ENCODE measurements at regions not wholly inside any gene's neighbourhood (a gene's known extent, or its start where the extent isn't known, plus 50 kb on each side); places are given as distances from the start of the nearest gene placed in this dataset.
"Not testable (repeated sequence)": the region's sequence is repeated elsewhere in the genome, so short reads cannot be mapped to it uniquely, and the experiment has no call there.

- Mint-ChIP-seq H3K4me1 (peaks cover 0 to 2% (median 1%) of the 10 kb centered on the region in 3 donors), H3K4me3 (no peak overlapping the region), H3K27me3 (peaks cover 7% of the 10 kb centered on the region), H3K36me3 (no peaks in the 10 kb centered on the region), H3K9me3 (peaks cover 0 to 1% (median 0%) of the 10 kb centered on the region in 3 donors), H3K27ac (no peak overlapping the region)
These were observed 160.0 kb downstream of the SQOR start for GRCh38 chr15:45794712-45795439.

DNA sequence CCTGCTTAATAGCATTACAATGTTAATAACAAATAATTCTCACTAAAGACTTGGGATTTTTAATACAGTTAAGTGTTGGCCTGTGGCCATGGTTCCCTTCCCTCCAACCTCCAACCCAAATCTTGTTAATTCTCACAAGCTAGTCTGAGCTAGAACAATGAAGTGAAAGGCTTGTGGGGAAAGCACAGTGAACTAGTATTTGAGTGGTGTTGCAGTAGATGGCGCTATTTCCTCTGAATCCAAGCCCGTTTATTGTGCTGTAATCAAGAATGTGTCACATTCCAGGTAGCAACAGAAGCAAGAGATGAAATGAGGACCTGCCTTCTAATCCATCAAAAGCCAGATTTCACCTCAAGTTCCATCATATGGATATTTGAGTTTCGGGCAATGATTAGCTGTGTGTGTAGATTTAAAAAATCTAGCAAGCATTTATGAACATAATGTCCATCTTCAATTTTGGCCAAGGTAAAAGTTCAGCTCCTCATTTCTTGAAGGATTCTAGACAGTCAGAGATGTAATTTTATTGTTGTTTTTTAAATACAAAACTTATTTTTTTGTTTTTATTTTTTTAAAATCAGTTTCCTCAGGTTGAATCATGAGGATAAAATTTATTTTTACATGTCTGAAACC is 160.7 kb downstream of the SQOR start:
- H3K36me3 Mint-ChIP-seq = no peaks in the 10 kb centered on the region
- no peak overlapping the region for H3K4me3 Mint-ChIP-seq
- peaks cover 7% of the 10 kb centered on the region for H3K27me3 Mint-ChIP-seq
- H3K9me3 Mint-ChIP-seq = peaks cover 0 to 1% (median 0%) of the 10 kb centered on the region in 3 donors
- H3K4me1 Mint-ChIP-seq = peaks cover 0 to 2% (median 1%) of the 10 kb centered on the region in 3 donors
- H3K27ac Mint-ChIP-seq = no peak overlapping the region

GRCh38 chr15:45796433-45796832 is 161.6 kb downstream of the SQOR start:
- peaks cover 0 to 2% (median 1%) of the 10 kb centered on the region in 3 donors for H3K4me1 Mint-ChIP-seq
- H3K36me3 Mint-ChIP-seq = no peaks in the 10 kb centered on the region
- H3K27ac Mint-ChIP-seq = no peak overlapping the region
- H3K4me3 Mint-ChIP-seq = no peak overlapping the region
- H3K9me3 Mint-ChIP-seq = peaks cover 0 to 1% (median 0%) of the 10 kb centered on the region in 3 donors
- H3K27me3 Mint-ChIP-seq = peaks cover 6% of the 10 kb centered on the region

DNA sequence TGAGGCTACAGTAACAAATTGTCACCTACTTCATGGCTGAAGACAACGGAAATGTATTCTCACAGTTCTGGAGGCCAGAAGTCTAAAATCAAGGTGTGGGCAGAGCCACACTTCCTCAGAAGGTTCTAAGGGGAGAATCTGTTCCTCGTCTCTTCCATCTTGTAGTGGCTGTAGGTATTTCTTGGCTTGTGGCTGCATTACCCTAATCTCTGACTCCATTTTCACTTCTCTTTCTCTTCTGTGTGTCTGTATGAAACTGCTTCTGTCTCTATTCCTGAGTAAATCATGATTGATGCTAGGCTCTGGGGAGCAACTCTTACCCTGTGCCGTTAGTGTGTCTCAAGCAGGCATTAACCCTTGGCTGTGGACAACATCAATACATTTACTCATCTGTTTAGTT is 164.7 kb downstream of the SQOR start:
- H3K4me1 Mint-ChIP-seq = peaks cover 0 to 2% (median 2%) of the 10 kb centered on the region in 3 donors
- H3K4me3 Mint-ChIP-seq = no peak overlapping the region
- H3K9me3 Mint-ChIP-seq = no peaks in the 10 kb centered on the region
- H3K36me3 Mint-ChIP-seq = peaks cover 2% of the 10 kb centered on the region
- H3K27me3 Mint-ChIP-seq = peaks cover 3% of the 10 kb centered on the region
- no peak overlapping the region for H3K27ac Mint-ChIP-seq

GRCh38 chr15:45801543-45801942 is 166.7 kb downstream of the SQOR start:
- H3K9me3 Mint-ChIP-seq = no peaks in the 10 kb centered on the region
- H3K36me3 Mint-ChIP-seq = peaks cover 2% of the 10 kb centered on the region
- no peak overlapping the region for H3K4me3 Mint-ChIP-seq
- H3K27ac Mint-ChIP-seq = no peak overlapping the region
- peaks cover 0 to 2% (median 2%) of the 10 kb centered on the region in 3 donors for H3K4me1 Mint-ChIP-seq
- H3K27me3 Mint-ChIP-seq = peaks cover 1% of the 10 kb centered on the region

DNA sequence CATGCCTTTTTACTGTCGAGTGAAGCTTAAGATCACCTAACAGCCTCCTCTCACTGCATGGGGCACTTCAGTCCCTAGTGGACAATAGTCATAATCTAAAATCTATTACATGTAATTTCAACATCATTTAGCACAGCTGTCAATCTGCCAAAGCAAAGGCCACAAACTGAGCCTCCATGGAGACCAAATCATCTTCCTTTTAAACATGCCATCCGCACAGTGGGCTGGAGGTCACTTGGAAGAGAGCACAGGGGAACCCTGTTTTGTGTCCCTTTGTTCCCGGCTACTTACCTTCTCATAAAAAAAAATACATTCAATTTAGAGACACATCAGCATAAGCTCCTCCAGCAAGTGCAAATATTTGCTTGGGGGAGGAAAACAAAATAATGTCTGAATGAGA is 167.3 kb downstream of the SQOR start:
- Mint-ChIP-seq H3K4me1 (peaks cover 0 to 2% (median 2%) of the 10 kb centered on the region in 3 donors), H3K36me3 (peaks cover 2% of the 10 kb centered on the region), H3K27ac (no peak overlapping the region), H3K4me3 (no peak overlapping the region), H3K9me3 (no peaks in the 10 kb centered on the region), H3K27me3 (peaks cover 1% of the 10 kb centered on the region)

GRCh38 chr15:45804028-45804427 is 169.2 kb downstream of the SQOR start:
- Mint-ChIP-seq H3K4me3 (no peak overlapping the region), H3K4me1 (peaks cover 0 to 2% (median 1%) of the 10 kb centered on the region in 3 donors), H3K27ac (no peak overlapping the region), H3K27me3 (peaks cover 4% of the 10 kb centered on the region), H3K36me3 (peaks cover 2% of the 10 kb centered on the region), H3K9me3 (no peaks in the 10 kb centered on the region)

- Mint-ChIP-seq H3K27me3 (peaks cover 8% of the 10 kb centered on the region), H3K4me3 (no peak overlapping the region), H3K36me3 (no peaks in the 10 kb centered on the region), H3K9me3 (peaks cover 0 to 5% (median 2%) of the 10 kb centered on the region in 3 donors), H3K4me1 (no peaks in the 10 kb centered on the region), H3K27ac (no peak overlapping the region)
These were observed 175.4 kb downstream of the SQOR start for GRCh38 chr15:45810201-45810600.

GRCh38 chr15:45812200-45812599 is 177.4 kb downstream of the SQOR start:
- peaks cover 8% of the 10 kb centered on the region for H3K27me3 Mint-ChIP-seq
- H3K4me1 Mint-ChIP-seq = no peaks in the 10 kb centered on the region
- peaks cover 0 to 8% (median 4%) of the 10 kb centered on the region in 3 donors for H3K9me3 Mint-ChIP-seq
- no peak overlapping the region for H3K27ac Mint-ChIP-seq
- no peaks in the 10 kb centered on the region for H3K36me3 Mint-ChIP-seq
- no peak overlapping the region for H3K4me3 Mint-ChIP-seq

- H3K4me1 Mint-ChIP-seq, H3K36me3 Mint-ChIP-seq, H3K4me3 Mint-ChIP-seq, H3K27me3 Mint-ChIP-seq, H3K27ac Mint-ChIP-seq: not testable (repeated sequence)
- peaks cover 0 to 14% (median 10%) of the 10 kb centered on the region in 3 donors for H3K9me3 Mint-ChIP-seq
These were observed 182.7 kb downstream of the SQOR start for GRCh38 chr15:45817578-45817977.

- Mint-ChIP-seq H3K27me3 (peaks cover 10% of the 10 kb centered on the region), H3K9me3 (peaks cover 0 to 8% (median 7%) of the 10 kb centered on the region in 3 donors), H3K4me3 (no peak overlapping the region), H3K36me3 (no peaks in the 10 kb centered on the region), H3K27ac (no peak overlapping the region), H3K4me1 (no peaks in the 10 kb centered on the region)
These were observed 186.6 kb downstream of the SQOR start for GRCh38 chr15:45821390-45821789.

- not testable (repeated sequence) for H3K9me3 Mint-ChIP-seq, H3K4me1 Mint-ChIP-seq, H3K27ac Mint-ChIP-seq, H3K4me3 Mint-ChIP-seq, H3K27me3 Mint-ChIP-seq, H3K36me3 Mint-ChIP-seq
These were observed 188.1 kb downstream of the SQOR start for GRCh38 chr15:45822968-45823367.

DNA sequence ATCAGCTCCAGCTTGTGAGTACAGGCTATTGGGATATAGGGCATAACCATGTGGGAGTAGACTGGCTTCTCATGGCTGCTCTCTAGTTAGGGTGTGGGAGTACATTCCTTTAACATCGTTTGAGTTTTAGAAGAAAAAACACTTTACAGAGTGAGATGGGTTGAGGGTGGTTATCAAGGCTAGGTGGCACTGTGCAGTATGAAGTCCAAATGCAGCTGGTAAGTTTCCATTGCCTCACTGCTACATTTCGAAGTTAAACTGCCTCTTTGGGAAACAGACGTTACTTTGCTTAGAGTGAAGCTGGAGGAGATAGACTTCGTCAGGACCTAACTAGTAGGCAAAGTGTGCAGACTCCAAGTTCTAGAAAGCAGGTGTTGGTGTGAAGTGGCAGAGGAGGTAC is 192.4 kb downstream of the SQOR start:
- H3K27me3 Mint-ChIP-seq = peaks cover 2% of the 10 kb centered on the region
- H3K9me3 Mint-ChIP-seq = peaks cover 0 to 8% (median 5%) of the 10 kb centered on the region in 3 donors
- H3K4me3 Mint-ChIP-seq = no peak overlapping the region
- H3K36me3 Mint-ChIP-seq = no peaks in the 10 kb centered on the region
- H3K27ac Mint-ChIP-seq = no peak overlapping the region
- H3K4me1 Mint-ChIP-seq = no peaks in the 10 kb centered on the region

DNA sequence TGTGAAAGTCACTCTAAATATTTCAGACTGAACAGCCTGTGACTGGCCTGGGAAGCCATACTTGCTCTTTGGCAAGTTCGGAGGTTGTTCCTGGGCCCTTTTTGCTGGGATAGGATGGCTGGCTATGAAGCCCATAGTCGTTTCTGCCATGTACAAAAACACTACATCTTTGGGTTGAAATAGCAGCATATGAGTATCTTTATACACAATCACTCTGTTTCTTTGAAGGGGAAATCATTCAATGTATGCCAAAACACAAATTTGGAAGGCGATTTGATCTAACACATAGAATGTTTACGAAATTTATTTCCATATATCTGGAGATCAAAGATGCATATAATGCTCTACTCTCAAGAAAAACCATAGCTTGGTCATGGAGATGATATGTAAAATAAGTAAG is 192.9 kb downstream of the SQOR start:
- Mint-ChIP-seq H3K9me3 (peaks cover 0 to 8% (median 5%) of the 10 kb centered on the region in 3 donors), H3K27me3 (no peaks in the 10 kb centered on the region), H3K27ac (no peak overlapping the region), H3K4me1 (no peaks in the 10 kb centered on the region), H3K4me3 (no peak overlapping the region), H3K36me3 (no peaks in the 10 kb centered on the region)

DNA sequence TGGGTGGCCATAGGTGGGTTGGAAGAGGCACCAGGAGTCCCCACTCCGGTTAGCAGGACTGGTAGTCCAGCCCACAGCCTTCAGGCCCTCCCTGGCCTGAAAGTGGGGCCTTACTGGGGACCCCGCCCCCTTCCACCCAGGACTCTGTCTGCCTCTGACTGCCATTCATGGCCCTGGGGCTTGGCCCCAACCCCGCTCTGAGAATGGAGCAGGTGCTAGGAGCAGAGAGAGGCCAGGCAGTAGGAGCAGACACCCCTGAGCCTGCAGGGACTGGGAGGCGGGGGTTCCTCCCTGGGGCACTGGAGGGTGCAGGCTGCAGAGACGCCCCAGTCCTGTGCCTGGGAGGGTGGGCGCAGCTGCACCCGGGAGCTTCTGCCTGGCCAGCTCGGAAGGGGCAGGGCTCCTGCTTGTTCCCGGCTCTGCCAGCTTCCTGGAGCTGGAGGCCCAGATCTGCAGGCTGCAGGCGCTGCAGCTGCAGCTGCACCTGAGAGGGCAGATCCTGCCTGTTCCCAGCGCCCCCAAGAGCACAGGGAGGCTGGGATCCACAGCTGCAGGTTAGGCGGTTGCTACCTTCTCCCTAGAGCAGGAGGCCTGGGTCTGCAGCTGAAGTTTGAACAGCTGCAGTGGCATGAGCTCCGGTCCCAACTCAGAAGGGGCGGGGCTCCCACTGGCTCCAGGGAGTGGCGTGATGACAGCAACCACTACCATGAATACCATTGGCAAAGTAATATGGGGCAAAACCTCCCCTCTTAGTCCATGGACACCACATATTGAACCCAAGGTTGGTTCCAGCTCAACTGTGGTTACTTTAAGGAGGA is 194.7 kb downstream of the SQOR start:
- no peaks in the 10 kb centered on the region for H3K4me1 Mint-ChIP-seq
- no peak overlapping the region for H3K4me3 Mint-ChIP-seq
- H3K36me3 Mint-ChIP-seq = no peaks in the 10 kb centered on the region
- H3K9me3 Mint-ChIP-seq = peaks cover 0 to 7% (median 5%) of the 10 kb centered on the region in 3 donors
- no peaks in the 10 kb centered on the region for H3K27me3 Mint-ChIP-seq
- H3K27ac Mint-ChIP-seq = no peak overlapping the region

All from IgD-negative memory B cell (primary cell).